ENCODE measurements at regions not wholly inside any gene's neighbourhood (a gene's known extent, or its start where the extent isn't known, plus 50 kb on each side); places are given as distances from the start of the nearest gene placed in this dataset.

DNA sequence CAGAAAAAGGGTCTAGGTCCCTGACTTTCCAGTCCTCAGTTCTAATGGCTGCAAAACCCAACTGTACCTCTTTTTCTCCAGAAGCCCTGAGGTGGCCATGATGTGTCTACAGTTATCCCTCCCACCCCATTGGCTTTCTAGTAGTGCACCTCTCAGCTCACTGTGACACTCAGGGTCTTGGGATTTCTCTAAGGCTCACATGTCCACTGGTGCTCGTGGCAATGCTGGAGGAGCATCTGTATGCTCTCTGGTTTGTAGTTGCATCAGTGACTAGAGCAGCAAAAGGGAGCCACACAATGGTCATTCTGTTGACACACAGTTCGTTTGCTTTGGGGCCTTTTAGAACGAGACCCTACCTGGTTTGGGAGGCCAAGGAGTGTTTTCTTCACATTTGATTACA is 81.6 kb upstream of the SYT6 start:
- TF ChIP-seq, protein P1, sequence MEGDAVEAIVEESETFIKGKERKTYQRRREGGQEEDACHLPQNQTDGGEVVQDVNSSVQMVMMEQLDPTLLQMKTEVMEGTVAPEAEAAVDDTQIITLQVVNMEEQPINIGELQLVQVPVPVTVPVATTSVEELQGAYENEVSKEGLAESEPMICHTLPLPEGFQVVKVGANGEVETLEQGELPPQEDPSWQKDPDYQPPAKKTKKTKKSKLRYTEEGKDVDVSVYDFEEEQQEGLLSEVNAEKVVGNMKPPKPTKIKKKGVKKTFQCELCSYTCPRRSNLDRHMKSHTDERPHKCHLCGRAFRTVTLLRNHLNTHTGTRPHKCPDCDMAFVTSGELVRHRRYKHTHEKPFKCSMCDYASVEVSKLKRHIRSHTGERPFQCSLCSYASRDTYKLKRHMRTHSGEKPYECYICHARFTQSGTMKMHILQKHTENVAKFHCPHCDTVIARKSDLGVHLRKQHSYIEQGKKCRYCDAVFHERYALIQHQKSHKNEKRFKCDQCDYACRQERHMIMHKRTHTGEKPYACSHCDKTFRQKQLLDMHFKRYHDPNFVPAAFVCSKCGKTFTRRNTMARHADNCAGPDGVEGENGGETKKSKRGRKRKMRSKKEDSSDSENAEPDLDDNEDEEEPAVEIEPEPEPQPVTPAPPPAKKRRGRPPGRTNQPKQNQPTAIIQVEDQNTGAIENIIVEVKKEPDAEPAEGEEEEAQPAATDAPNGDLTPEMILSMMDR (IDR thresholded peaks at IDR 0.05), result no peak
- TF ChIP-seq POLR2A (IDR thresholded peaks at IDR 0.05), result no peak
